GM18517 (cell line): ENCODE measurements at regions not wholly inside any gene's neighbourhood (a gene's known extent, or its start where the extent isn't known, plus 50 kb on each side); places are given as distances from the start of the nearest gene placed in this dataset.

Experiments used
- ATAC-seq: cut with Tn5 transposase; IDR thresholded peaks from one replicate; pipeline ENCODE4 v1.9.1; 2021; ENCODE audit warnings: mild to moderate bottlenecking, moderate library complexity; ENCODE audit not compliant: unreplicated experiment

DNA sequence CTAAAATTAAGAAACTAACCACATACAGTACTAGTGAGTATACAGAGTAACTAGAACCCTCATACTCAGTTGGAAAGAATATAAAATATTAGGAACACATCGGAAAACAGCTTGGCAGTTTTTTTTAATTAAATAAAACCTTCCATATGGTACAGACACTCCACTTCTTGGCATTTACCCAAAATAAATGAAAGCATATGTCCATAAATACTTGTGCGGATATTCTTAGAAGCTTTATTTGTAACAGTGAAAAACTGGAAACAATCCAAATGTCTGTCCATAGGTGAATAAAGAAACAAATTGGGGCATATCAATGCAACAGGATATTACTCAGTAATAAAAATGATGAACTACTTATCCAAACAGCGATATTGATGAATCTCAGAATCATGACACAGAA is 410.0 kb downstream of the HTR7 start:
- no peak for ATAC-seq

DNA sequence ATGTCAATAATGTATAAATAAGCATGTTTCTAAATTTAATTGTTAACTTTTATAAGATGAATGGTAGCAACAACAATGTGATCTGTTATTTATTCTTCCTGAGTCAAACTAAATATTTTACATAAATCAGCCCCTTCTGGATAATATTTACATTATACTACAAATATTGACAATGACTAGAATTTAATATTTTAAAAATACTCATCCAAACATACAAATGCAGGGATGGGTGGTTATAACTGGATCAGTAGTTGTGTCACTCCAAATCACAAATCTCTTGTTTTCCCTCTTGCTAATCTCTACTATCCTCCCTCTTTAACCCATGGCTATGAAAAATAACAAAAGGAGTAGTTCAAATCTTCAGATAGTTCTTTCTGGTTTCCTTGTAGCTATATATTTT is 407.0 kb downstream of the HTR7 start:
- ATAC-seq: no peak

DNA sequence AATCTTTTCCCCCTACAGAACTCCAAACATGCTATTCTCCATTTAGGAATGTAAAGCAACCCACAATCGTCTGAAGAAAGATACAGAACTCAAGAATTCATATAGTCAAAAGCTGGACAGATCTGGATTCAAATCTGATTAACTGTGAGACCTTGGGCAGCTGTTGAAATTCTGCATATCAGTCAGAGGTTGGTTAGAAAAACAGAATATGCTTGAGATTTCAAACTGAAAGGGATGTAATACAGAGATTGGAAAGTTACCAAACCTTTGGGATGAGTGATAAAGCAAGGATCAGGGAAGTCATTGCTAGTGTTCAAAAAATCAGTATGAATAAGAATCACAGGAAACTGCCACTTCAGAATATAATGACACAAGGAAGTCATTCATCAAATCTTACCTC is 406.6 kb downstream of the HTR7 start:
- ATAC-seq: no peak

DNA sequence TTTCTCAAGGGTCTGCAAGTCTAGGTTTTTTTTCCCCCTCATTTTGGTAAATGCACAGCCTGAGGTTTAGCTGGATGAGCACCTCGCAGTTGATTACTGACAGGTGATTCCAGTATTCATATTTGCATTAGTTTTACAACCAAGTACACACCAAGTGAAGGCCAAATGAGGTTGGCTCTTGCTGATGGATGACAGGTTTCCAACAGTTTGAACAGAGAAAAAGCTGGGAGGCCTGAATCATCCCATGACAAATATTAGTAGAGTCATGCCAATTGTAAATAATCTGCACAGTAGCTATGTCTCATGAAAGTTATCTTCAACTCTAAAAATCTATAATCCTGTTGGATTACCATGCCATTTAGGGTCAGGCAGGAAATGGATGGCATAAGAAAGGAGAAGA is 399.8 kb downstream of the HTR7 start:
- ATAC-seq: no peak

DNA sequence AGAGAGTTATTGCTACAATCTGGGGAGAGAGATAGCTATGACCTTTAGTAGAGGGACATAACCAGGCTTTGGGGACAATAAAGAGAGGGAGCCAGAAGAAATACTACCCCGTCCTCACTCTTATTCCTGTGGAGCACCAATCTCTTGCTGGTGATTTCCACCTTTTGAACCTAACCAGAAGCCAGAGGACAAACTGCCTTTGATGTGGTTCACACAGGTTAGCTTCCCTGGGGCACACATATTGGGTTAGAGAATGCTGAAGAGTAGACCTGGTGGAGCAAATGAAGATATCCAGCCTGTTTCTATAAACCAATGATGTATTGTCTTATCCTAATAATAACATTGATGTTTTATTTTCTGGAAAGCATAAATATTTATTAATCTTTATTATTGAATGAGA is 399.3 kb downstream of the HTR7 start:
- ATAC-seq: no peak

DNA sequence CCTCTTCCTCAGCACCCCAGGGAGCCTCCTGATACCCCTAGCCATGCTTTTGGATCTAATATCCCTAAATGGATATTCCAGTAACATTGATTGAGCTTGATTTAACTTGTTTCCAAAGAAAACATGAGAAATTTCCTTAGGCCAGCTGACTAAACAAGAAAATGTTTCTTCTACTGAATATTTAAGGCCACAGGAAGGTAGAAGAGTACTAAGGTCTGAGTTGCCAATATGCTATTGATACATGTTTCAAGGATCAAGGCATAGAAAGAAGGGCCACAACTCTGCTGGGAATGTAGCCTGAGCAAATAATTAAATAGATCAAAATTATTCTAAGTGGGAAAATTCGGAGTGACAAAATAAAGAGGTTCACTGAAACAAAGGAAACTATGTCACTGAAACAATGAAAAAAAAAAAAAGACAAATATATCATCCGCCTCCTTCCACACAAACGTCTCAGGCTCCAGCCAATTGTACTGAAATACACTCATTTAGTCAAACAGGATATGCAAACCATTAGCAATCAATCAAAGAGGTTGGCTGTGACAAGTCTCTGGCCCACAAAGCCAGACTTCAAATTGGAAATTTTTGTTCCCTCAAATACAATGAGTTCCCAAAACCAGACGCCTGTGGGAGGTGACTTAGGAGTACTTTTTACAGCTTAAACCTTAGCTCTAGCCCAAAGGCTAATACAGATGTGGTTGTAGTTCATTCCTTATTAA is 396.2 kb downstream of the HTR7 start:
- no peak for ATAC-seq

DNA sequence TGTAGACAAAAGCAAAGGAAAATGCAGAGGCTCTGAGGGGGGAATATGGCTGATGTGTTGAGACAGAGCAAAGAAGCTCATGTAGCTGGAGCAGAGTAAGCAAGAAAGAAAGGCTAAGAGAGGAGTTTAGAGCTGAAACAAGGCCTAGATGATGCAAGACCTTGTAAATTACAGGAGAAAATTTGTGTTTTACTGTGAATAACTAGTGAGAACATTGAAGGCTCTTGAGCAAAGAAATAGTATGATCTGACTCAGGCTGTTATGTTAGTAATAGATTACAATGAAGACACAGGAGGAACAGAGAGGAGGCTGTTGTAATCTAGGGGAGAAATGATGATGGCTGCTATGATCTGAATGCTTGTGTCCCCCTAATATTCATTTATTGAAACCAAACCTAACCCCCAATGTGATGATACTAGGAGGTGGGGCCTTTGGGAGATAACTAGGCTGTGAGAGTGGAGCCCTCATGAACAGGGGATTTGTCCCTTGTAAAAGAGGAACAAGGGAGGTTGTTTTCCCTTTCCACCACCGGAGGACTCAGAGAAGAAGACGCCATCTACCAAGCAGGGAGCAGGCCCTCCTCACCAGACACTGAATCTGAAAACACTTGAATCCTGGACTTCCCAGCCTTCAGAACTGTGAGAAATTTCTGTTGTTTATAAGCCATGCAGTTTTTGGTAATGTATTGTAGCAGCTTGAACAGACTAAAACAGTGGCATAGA is 394.9 kb downstream of the HTR7 start:
- ATAC-seq: no peak

DNA sequence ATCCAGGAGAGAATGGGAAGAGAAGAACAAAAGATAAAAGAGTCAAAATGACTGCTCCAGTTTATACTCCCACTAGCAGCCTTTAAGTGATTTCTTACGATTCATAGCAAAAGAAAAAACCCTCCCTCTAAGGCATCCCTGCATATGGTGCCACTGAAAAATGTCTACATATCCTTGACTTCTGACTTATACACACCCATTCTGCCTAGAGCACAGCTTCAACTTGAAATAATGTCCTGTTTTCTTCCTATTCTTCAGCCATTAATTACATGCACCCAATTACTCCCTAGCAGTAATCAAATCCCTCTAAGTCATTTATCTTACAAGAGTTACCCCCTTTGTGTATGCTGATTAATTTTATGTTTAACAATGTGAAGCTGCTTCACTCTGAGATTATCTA is 393.5 kb downstream of the HTR7 start:
- no peak for ATAC-seq

DNA sequence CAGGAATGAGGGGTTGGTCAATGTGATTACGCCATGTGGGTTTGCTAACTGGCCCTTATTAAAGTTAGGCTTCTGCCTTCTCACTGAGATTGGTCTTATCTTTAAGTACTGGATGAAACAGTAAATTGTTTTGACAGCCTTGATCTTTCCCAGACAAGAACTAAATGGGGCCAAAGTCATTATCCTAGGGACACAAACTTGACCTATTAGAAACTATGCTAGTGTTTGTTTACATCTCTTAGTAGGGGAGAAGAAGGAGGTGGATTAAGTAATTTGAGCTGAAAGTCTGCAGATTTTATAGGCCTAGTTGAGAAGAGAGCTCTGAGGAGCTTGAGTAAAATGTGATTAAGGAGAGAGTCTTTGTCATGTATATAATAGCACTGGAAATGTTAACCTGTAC is 386.9 kb downstream of the HTR7 start:
- ATAC-seq: no peak

DNA sequence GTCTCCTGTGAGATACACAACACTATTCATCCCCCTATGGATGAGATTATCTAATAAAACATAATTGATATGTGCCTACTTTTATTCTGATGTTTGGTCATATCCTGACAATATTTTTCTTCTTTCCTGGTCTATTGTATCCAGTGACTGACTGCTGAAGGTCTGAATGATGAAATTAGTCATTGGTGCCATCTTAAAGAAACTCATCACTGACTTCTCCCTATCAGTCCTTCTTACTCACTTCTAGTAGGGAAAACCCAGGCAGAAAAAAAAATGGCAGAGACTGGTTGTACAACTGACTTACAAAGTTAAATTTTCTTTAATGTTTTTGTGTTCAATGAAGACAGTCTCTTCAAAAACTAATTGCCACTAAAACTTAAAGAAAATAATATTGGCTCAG is 377.4 kb downstream of the HTR7 start:
- no peak for ATAC-seq

DNA sequence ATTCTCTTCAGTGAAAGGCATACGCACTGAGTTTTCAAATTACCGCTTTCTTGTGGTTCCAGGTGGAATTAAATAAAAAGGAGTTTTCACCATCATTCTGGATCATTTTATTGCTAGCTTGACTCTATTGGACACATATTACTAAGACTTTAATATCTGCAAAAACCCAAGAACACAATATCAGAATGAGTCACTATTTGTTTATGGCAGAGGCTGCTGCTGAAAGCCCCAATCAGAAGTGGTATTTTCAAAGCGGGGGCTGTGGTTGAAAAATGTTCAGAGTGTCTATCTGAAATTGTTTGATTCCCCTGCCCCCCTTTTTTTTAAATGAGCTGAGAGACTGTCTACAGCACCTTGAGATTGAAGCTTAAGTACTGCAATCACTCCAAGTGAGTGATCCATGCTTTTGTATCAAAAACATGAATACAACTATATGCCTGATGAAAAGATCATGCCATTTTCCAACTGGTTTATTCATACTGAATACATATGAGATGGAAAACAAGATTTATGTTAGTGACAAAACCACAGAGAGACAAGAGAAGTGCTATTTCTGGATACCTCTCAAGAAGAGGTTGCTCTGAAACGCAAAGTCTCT is 376.4 kb downstream of the HTR7 start:
- ATAC-seq: no peak

DNA sequence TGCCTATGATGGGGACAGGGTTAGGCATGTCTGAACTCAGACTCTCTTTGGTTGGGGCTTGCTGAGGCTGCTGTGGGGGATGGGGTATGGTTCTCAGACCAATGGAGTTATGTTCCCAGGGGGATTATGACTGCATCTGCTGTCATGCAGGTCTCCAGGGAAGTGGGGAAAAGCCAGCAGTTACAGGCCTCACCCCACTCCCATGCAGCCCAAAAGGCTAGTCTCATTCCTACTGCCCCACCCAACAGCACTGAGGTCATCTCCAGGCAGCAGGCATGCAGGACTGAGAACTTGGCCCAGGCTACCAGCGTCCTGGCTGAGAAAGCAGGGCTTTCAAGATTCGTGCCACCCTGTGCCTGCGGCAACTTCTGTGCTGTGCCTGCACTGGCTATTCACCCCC is 373.3 kb downstream of the HTR7 start:
- no peak for ATAC-seq

DNA sequence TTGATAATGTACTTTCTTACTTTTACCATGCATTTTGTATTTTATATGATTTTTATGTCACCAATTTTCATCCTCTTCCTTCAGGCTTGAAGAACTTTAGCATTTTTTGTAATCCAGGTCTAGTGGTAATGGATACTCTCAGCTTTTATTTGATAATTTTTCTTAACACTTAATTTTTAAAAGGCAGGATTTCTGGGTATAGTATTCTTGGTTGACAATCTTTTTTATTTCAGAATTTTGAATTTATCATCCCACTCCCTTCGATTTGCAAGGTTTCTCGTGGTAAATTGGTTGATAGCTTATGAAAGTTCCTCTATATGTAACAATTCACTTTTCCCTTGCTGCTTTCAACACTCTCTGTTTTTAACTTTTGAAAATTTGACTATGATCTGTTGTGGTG is 363.7 kb downstream of the HTR7 start:
- no peak for ATAC-seq

DNA sequence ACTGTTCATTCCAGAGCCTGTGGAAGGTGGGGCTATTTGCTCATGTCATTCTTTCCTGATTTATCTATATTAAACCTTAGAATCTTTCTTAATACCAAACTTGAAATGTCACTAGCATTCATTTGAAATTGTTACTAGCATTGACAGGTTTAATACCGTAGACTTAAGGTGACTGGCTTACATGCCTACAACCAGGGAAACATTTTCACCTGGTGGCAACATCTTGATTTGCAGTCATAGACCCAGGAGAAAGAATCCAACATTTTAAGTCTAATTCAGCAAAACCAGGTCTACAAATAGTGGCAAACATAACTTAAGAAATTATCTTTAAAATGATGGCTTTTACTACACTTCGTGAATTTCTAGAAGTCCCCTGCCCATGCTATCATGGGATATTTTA is 353.7 kb downstream of the HTR7 start:
- no peak for ATAC-seq

DNA sequence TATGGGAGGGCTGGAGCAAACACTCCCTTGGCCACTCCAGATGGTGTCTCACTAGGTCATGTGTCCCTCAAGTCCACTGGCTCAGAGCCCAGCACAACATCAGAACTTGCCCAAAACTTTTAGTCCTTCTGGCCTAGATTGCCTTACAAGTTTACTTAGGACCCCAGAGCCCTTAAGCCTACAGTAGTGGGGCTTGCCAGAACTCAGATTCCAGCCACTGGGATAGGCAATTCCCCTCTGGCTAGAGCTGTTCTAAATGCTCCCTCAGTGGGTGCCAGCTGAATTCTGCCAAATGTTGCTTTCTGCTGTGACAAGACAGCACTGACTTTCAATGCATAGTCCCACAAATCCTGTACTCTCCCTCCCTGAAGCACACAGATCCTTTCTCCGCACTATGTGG is 331.1 kb downstream of the HTR7 start:
- no peak for ATAC-seq

DNA sequence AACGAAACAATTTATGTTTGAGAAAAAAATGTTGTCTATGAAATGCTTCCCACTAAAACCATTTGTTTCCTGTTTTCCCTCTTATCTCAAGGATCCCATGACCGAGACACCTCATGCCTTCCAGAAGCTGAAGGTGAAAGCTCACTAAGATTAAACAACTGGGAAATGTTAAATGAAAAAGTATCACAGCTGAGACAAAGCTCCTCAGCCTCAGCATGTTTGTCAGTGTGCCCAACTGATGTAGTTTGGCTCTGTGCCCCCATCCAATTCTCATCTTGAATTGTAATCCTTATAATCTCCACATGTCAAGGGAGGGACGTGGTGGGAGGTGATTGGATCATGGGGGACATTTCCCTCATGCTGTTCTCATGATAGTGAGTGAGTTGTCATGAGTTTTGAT is 327.3 kb downstream of the HTR7 start:
- ATAC-seq: no peak

DNA sequence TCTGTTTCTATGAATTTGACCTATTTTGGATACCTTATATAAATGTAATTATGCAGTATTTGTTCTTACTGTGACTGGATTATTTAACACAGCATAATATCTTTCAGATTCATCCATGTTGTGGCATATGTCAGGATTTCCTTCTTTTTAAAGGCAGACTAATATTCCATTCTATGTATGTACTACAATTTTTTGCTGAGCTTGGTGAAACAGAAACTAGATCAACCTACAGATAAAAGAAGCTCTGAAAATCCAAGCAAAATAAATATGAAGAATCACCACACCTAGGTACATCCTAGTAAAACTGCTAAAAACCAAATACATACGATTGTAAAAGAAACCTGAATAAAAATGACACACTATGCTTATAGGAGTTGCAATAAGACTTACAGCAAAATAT is 300.5 kb downstream of the HTR7 start:
- no peak for ATAC-seq

DNA sequence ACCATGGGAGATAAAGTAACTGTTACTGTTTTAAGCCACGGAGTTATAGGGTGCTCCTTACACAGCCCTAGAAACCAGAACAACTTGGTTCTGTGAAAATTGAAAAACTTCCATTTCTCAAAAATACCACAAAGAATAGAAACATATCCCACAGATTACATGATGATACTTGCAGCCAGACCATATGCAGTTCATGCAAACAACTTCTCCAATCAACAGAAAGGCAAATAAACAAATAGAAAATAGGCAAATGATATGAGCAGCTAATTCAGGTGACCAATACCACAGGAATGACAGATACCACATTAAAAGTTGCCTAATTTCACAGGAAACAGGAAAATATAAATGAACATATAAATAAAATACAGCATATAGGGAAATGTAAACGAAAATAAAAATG is 297.5 kb downstream of the HTR7 start:
- ATAC-seq: no peak

DNA sequence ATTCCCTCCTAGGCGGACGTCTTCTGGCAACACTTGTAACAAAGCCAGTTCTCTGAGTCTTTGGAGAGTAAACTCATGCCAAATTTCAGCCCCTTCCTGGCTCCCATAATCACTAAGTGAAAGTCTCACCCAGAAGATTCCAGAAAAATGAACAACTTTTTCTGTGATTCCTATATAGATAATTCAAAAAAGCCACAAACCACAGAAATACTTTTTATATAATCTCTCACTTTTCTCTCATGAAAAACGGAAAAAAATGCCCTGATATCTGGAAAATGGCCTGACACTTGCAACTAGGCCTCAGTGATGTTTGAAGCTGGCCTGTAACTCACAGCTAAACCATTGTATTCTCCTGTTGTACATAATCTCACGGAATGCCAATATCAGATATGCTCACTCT is 296.2 kb downstream of the HTR7 start:
- no peak for ATAC-seq

DNA sequence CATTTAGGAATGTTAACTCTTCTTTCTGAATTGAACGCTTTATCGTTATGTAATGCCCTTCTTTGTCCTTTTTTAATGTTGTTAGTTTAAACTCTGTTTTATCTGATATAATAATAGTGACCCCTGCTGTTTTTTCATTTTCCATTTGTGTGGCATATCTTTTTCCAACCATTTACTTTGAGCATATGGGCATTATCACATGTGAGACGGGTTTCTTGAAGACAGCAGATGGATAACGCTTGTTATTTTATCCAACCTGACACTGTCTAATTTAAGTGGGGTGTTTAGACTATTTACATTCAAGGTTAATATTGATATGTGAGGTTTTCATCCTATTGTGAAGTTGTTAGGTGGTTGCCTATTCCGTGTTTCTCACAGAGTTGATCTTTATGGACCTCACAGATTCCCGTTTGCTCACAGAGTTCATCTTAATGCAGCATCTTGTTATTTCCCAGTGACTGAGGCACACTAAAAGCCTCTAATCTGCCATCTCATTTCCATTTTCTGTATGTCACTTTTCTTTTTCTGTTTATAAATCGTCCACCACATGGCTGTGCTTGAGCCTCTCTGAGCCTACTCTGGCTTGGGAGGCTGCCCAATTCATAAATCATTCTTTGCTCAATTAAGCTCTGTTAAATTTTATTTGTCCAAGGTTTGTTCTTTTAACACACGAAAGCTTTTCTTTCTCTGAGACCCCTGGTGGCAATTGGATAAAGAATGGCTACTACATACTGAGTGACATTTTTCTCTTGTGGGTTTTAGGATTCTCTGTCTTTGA is 286.2 kb downstream of the HTR7 start:
- no peak for ATAC-seq

DNA sequence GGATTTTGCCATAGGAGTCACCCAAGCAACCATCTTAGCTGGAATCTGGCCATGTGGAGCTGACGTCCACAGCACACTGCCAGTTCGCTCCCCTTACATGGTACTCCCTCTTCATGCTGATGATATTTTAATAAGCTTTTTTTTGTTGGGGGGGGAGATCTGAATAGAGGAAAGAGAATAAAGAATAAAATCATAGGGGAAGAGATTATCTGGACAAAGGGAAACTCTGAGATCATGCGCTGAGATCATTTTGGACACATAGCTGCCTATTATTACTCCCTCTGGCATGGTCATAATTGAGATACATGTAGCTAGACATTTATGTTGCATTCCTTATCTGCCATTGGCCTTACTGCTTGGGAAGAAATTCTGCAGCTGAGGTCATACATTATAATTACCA is 282.7 kb downstream of the HTR7 start:
- ATAC-seq: no peak

DNA sequence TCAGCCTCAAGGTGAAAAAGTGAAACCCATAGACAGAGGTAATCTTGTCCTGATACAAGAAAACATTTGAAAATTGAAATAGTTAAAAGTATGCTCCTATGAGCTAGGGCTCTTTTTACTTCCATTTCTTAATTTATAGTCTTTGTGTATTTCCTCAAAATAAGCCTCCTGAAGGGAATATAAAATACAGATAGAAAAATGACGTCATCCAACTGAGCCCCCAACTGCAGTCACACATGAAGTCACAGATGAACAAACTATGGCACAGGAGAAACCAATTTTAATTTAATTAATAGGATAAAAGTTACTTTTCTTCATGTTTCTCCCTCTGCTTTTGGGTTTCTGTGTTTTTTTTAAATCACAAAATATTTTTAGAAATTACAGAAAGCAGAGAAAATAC is 280.3 kb downstream of the HTR7 start:
- no peak for ATAC-seq
